SK-N-SH (cell line): ENCODE measurements at regions not wholly inside any gene's neighbourhood (a gene's known extent, or its start where the extent isn't known, plus 50 kb on each side); places are given as distances from the start of the nearest gene placed in this dataset.

Experiments used
- CTCF ChIA-PET: fragments of 300-600, 350-600 bp; formaldehyde crosslinking; extraction: SDS; loops from one replicate; lab custom pipeline; 2021; lab: Yijun Ruan, JAX
- POLR2A ChIA-PET: fragments of 350-600 bp; sonication (Branson Sonifier 250); formaldehyde crosslinking; extraction: SDS; loops from one replicate; lab custom pipeline; 2020; ENCODE audit warnings: antibody characterized with exemption, inconsistent platforms; lab: Yijun Ruan, JAX
- DNase-seq: peaks from one replicate; pipeline ENCODE4 v3.0.0; 2012
- H2AFZ ChIP-seq: fragments of 200-600 bp; sonication (generic); 2 replicates; pipeline ENCODE4 v1.8.1; 2016; ENCODE audit warnings: antibody characterized with exemption, mild to moderate bottlenecking, low read depth
- H3F3A ChIP-seq: fragments of 200-600 bp; sonication (generic); replicated peaks from 2 replicates; pipeline ENCODE3; 2016; ENCODE audit warnings: antibody characterized with exemption, mild to moderate bottlenecking; ENCODE audit not compliant: insufficient read depth
- H3K27ac ChIP-seq, 2 experiments: fragments of 200-500 bp in 1 of 2; fragments of 200-600 bp in 1 of 2; sonication (Bioruptor generic) in 1 of 2; sonication (generic), shearing (Covaris generic) in 1 of 2; 2 replicates each; pipeline versions ENCODE4 v1.5.1 to v1.6.1; 2014 to 2016; ENCODE audit warnings: low read depth in 2 of 2, inconsistent platforms in 1 of 2, low read length in 1 of 2, mild to moderate bottlenecking in 1 of 2, mixed read lengths in 1 of 2
- H3K27me3 ChIP-seq: fragments of 200-600 bp; sonication (generic), shearing (Covaris generic); 2 replicates; pipeline ENCODE4 v1.6.1; 2016; ENCODE audit warnings: mixed run types; ENCODE audit not compliant: insufficient read depth
- H3K36me3 ChIP-seq, 2 experiments: fragments of 200-500 bp in 1 of 2; fragments of 200-600 bp in 1 of 2; sonication (Bioruptor generic) in 1 of 2; sonication (generic) in 1 of 2; replicated peaks in 1 of 2; 2 replicates each; pipeline versions ENCODE3 to v1.5.1; 2014 to 2016; ENCODE audit warnings: low read length in 1 of 2, mild to moderate bottlenecking in 1 of 2; ENCODE audit not compliant: insufficient read depth in 2 of 2, control insufficient read depth in 1 of 2
- H3K4me1 ChIP-seq, 2 experiments: fragments of 200-500 bp in 1 of 2; fragments of 200-600 bp in 1 of 2; sonication (Bioruptor generic) in 1 of 2; sonication (generic), shearing (Covaris generic) in 1 of 2; 2 replicates each; pipeline versions ENCODE4 v1.5.1 to v1.6.1; 2014 to 2016; ENCODE audit warnings: low read depth in 1 of 2, low read length in 1 of 2, mixed run types in 1 of 2; ENCODE audit not compliant: insufficient read depth in 2 of 2, control insufficient read depth in 1 of 2
- H3K4me2 ChIP-seq: fragments of 200-600 bp; sonication (generic), shearing (Covaris generic); 2 replicates; pipeline ENCODE4 v1.6.1; 2017; ENCODE audit warnings: mixed run types
- H3K4me3 ChIP-seq, 2 experiments: fragments of 200-500 bp in 1 of 2; fragments of 200-600 bp in 1 of 2; sonication (Bioruptor generic) in 1 of 2; sonication (generic), shearing (Covaris generic) in 1 of 2; 2 replicates each; pipeline versions ENCODE4 v1.5.1 to v1.8.1; 2014 to 2016; ENCODE audit warnings: low read depth in 2 of 2, inconsistent platforms in 1 of 2, low read length in 1 of 2, mild to moderate bottlenecking in 1 of 2, mixed read lengths in 1 of 2, moderate library complexity in 1 of 2
- H3K79me2 ChIP-seq: fragments of 200-600 bp; sonication (generic); 2 replicates; pipeline ENCODE4 v1.8.1; 2017; ENCODE audit warnings: mild to moderate bottlenecking; ENCODE audit not compliant: insufficient read depth
- H3K9ac ChIP-seq: fragments of 200-600 bp; sonication (generic); 2 replicates; pipeline ENCODE4 v1.6.1; 2017; ENCODE audit warnings: mixed run types
- H3K9me2 ChIP-seq: fragments of 200-600 bp; sonication (generic); 2 replicates; pipeline ENCODE4 v1.6.1; 2017; ENCODE audit warnings: mixed run types
- H3K9me3 ChIP-seq: fragments of 200-600 bp; sonication (generic); 2 replicates; pipeline ENCODE4 v1.6.1; 2017; ENCODE audit warnings: mixed run types, mild to moderate bottlenecking, moderate library complexity
- H4K20me1 ChIP-seq: fragments of 200-600 bp; sonication (generic); 2 replicates; pipeline ENCODE4 v1.6.1; 2017; ENCODE audit warnings: mild to moderate bottlenecking, mixed run types; ENCODE audit not compliant: insufficient read depth
- ELF1 ChIP-seq: IDR thresholded peaks from 2 replicates; pipeline ENCODE4 v1.4.0; 2012
- EP300 ChIP-seq, 2 experiments: IDR thresholded peaks; 2 replicates each; pipeline versions ENCODE4 v1.4.0 to v1.6.1; 2012; ENCODE audit warnings: borderline replicate concordance in 1 of 2, low read depth in 1 of 2, low read length in 1 of 2
- FOXJ3 ChIP-seq: sonication (generic); formaldehyde crosslinking; IDR thresholded peaks from 2 replicates; pipeline ENCODE4 v1.5.1; 2020; ENCODE audit warnings: mild to moderate bottlenecking, missing genetic modification reagents
- GABPA ChIP-seq: IDR thresholded peaks from 2 replicates; pipeline ENCODE4 v1.4.0; 2012; ENCODE audit warnings: low read depth, mild to moderate bottlenecking
- JUND ChIP-seq: IDR thresholded peaks from 2 replicates; pipeline ENCODE4 v1.4.0; 2012
- NRF1 ChIP-seq: IDR thresholded peaks from 2 replicates; pipeline ENCODE4 v1.6.1; 2012; ENCODE audit warnings: low read depth, mild to moderate bottlenecking, low read length
- PBX3 ChIP-seq: IDR thresholded peaks from 2 replicates; pipeline ENCODE4; 2012
- RCOR1 ChIP-seq: fragments of 150-350 bp; IDR thresholded peaks from 2 replicates; pipeline ENCODE4 v1.6.1; 2017; ENCODE audit warnings: antibody characterized with exemption, low read length
- RXRA ChIP-seq: IDR thresholded peaks from 2 replicates; pipeline ENCODE4 v1.4.0; 2012; ENCODE audit warnings: low read depth, mild to moderate bottlenecking, borderline replicate concordance
- SMC3 ChIP-seq: IDR thresholded peaks from 2 replicates; pipeline ENCODE4 v1.6.1; 2012; ENCODE audit warnings: low read depth, low read length, improper control_type of control experiment
- TCF12 ChIP-seq: IDR thresholded peaks from 2 replicates; pipeline ENCODE4 v1.4.0; 2012
- TEAD4 ChIP-seq: IDR thresholded peaks from 2 replicates; pipeline ENCODE4 v1.4.0; 2012; ENCODE audit warnings: mild to moderate bottlenecking, borderline replicate concordance; ENCODE audit not compliant: insufficient read depth
- YY1 ChIP-seq: IDR thresholded peaks from 2 replicates; pipeline ENCODE4 v1.4.0; 2012; ENCODE audit warnings: low read depth, mild to moderate bottlenecking
- WGBS: methylation state at CpG from one replicate; pipeline ENCODE4 v1.1.6; 2017; ENCODE audit warnings: low lambda C conversion rate; 5-methylcytosine and 5-hydroxymethylcytosine counted together
- TF ChIP-seq, protein P1 (sequence below): fragments of 200-600 bp; sonication (generic); IDR thresholded peaks from 2 replicates; pipeline ENCODE4 v1.6.1; 2017; ENCODE audit warnings: antibody characterized with exemption, mild to moderate bottlenecking, moderate library complexity
- TF ChIP-seq, protein P2 (sequence below): IDR thresholded peaks from 2 replicates; pipeline ENCODE4 v1.4.0; 2012; ENCODE audit warnings: low read depth
- TF ChIP-seq, protein P3 (sequence below): IDR thresholded peaks from 2 replicates; pipeline ENCODE4 v1.4.0; 2012; ENCODE audit warnings: low read depth, borderline replicate concordance
- TF ChIP-seq, protein P4 (sequence below): fragments of 150-350 bp; IDR thresholded peaks from 2 replicates; pipeline ENCODE4 v1.6.1; 2016; ENCODE audit warnings: mild to moderate bottlenecking, low read depth, low read length
- TF ChIP-seq, protein P5 (sequence below): IDR thresholded peaks from 2 replicates; pipeline ENCODE4 v1.6.1; 2012; ENCODE audit warnings: mild to moderate bottlenecking, low read depth, low read length, moderate library complexity

- H3K36me3 ChIP-seq = no peaks in the 10 kb centered on the region
- no peak for TF ChIP-seq EP300 (IDR thresholded peaks at IDR 0.05; ENCODE audit: borderline replicate concordance in 1 of 2, low read depth in 1 of 2, low read length in 1 of 2)
- TF ChIP-seq ELF1 = no peak
- TF ChIP-seq, all 33 proteins: peak for 0
- H3K4me3 ChIP-seq = no peak overlapping the region
- H3F3A ChIP-seq = no peaks in the 10 kb centered on the region
- H2AFZ ChIP-seq = no peak overlapping the region
- no peak overlapping the region for H3K9ac ChIP-seq
- no peaks in the 10 kb centered on the region for H4K20me1 ChIP-seq
- WGBS = 42% methylated on average over 6 of the region's 6 CpGs
- ChIA-PET POLR2A (no interaction called here), CTCF (no interaction called here)
- H3K4me2 ChIP-seq = no peak overlapping the region
- H3K27ac ChIP-seq = no peak overlapping the region
- H3K9me3 ChIP-seq = peaks cover 5% of the 10 kb centered on the region; the same call in 1 of the 2 replicates
- H3K27me3 ChIP-seq = no peaks in the 10 kb centered on the region
- no peaks in the 10 kb centered on the region for H3K79me2 ChIP-seq
- no peaks in the 10 kb centered on the region for H3K9me2 ChIP-seq
- no peak for DNase-seq
- H3K4me1 ChIP-seq = no peaks in the 10 kb centered on the region
These were observed 267.6 kb upstream of the SDK2 start for GRCh38 chr17:73911726-73912372.

DNA sequence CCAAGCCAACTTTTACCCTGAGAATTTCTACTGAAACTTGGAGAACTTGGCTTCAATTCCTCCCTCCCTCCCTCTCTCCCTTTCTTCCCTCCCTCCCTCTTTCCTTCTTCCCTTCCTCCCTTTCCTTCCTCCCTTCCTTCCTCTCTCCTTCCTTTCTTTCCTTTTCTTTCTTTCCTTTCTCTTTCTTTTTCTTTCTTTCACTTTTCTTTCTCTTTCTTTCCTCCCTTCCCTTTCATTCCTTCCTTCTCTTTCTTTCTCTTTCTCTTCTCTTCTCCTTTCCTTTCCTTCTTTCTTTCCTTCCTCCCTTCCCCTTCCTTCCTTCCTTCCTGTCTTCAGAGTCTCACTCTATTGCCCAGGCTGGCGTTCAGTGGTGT is 268.1 kb upstream of the SDK2 start:
- no peaks in the 10 kb centered on the region for H3F3A ChIP-seq
- WGBS = 0% methylated on average over 1 of the region's 1 CpG
- no peak overlapping the region for H3K9ac ChIP-seq
- no peaks in the 10 kb centered on the region for H3K27me3 ChIP-seq
- H3K4me2 ChIP-seq = no peak overlapping the region
- TF ChIP-seq, protein P1, sequence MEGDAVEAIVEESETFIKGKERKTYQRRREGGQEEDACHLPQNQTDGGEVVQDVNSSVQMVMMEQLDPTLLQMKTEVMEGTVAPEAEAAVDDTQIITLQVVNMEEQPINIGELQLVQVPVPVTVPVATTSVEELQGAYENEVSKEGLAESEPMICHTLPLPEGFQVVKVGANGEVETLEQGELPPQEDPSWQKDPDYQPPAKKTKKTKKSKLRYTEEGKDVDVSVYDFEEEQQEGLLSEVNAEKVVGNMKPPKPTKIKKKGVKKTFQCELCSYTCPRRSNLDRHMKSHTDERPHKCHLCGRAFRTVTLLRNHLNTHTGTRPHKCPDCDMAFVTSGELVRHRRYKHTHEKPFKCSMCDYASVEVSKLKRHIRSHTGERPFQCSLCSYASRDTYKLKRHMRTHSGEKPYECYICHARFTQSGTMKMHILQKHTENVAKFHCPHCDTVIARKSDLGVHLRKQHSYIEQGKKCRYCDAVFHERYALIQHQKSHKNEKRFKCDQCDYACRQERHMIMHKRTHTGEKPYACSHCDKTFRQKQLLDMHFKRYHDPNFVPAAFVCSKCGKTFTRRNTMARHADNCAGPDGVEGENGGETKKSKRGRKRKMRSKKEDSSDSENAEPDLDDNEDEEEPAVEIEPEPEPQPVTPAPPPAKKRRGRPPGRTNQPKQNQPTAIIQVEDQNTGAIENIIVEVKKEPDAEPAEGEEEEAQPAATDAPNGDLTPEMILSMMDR = no peak
- no peak for TF ChIP-seq YY1
- TF ChIP-seq, protein P2, sequence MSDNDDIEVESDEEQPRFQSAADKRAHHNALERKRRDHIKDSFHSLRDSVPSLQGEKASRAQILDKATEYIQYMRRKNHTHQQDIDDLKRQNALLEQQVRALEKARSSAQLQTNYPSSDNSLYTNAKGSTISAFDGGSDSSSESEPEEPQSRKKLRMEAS = no peak
- TF ChIP-seq, protein P3, sequence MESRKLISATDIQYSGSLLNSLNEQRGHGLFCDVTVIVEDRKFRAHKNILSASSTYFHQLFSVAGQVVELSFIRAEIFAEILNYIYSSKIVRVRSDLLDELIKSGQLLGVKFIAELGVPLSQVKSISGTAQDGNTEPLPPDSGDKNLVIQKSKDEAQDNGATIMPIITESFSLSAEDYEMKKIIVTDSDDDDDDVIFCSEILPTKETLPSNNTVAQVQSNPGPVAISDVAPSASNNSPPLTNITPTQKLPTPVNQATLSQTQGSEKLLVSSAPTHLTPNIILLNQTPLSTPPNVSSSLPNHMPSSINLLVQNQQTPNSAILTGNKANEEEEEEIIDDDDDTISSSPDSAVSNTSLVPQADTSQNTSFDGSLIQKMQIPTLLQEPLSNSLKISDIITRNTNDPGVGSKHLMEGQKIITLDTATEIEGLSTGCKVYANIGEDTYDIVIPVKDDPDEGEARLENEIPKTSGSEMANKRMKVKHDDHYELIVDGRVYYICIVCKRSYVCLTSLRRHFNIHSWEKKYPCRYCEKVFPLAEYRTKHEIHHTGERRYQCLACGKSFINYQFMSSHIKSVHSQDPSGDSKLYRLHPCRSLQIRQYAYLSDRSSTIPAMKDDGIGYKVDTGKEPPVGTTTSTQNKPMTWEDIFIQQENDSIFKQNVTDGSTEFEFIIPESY = no peak
- TF ChIP-seq JUND = no peak
- TF ChIP-seq, protein P4, sequence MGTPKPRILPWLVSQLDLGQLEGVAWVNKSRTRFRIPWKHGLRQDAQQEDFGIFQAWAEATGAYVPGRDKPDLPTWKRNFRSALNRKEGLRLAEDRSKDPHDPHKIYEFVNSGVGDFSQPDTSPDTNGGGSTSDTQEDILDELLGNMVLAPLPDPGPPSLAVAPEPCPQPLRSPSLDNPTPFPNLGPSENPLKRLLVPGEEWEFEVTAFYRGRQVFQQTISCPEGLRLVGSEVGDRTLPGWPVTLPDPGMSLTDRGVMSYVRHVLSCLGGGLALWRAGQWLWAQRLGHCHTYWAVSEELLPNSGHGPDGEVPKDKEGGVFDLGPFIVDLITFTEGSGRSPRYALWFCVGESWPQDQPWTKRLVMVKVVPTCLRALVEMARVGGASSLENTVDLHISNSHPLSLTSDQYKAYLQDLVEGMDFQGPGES = no peak
- no peak for TF ChIP-seq PBX3
- TF ChIP-seq GABPA = no peak
- no peak for TF ChIP-seq NRF1
- TF ChIP-seq TEAD4 = no peak
- TF ChIP-seq, protein P5, sequence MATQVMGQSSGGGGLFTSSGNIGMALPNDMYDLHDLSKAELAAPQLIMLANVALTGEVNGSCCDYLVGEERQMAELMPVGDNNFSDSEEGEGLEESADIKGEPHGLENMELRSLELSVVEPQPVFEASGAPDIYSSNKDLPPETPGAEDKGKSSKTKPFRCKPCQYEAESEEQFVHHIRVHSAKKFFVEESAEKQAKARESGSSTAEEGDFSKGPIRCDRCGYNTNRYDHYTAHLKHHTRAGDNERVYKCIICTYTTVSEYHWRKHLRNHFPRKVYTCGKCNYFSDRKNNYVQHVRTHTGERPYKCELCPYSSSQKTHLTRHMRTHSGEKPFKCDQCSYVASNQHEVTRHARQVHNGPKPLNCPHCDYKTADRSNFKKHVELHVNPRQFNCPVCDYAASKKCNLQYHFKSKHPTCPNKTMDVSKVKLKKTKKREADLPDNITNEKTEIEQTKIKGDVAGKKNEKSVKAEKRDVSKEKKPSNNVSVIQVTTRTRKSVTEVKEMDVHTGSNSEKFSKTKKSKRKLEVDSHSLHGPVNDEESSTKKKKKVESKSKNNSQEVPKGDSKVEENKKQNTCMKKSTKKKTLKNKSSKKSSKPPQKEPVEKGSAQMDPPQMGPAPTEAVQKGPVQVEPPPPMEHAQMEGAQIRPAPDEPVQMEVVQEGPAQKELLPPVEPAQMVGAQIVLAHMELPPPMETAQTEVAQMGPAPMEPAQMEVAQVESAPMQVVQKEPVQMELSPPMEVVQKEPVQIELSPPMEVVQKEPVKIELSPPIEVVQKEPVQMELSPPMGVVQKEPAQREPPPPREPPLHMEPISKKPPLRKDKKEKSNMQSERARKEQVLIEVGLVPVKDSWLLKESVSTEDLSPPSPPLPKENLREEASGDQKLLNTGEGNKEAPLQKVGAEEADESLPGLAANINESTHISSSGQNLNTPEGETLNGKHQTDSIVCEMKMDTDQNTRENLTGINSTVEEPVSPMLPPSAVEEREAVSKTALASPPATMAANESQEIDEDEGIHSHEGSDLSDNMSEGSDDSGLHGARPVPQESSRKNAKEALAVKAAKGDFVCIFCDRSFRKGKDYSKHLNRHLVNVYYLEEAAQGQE = no peak
- no peak for TF ChIP-seq RXRA
- no peak for TF ChIP-seq FOXJ3 (CRISPR knock-in tag)
- no peak for TF ChIP-seq TCF12
- no peak for TF ChIP-seq SMC3
- TF ChIP-seq RCOR1 = no peak
- no peak overlapping the region for H3K27ac ChIP-seq
- no peak overlapping the region for H2AFZ ChIP-seq
- no peaks in the 10 kb centered on the region for H4K20me1 ChIP-seq
- H3K79me2 ChIP-seq = no peaks in the 10 kb centered on the region
- H3K4me3 ChIP-seq = no peak overlapping the region
- H3K9me2 ChIP-seq = no peaks in the 10 kb centered on the region
- no peaks in the 10 kb centered on the region for H3K36me3 ChIP-seq
- peaks cover 5% of the 10 kb centered on the region; the same call in 1 of the 2 replicates for H3K9me3 ChIP-seq
- DNase-seq = no peak
- H3K4me1 ChIP-seq = no peaks in the 10 kb centered on the region
- CTCF ChIA-PET = no interaction called here
- POLR2A ChIA-PET = no interaction called here
